K562 (cell line): ENCODE measurements at regions not wholly inside any gene's neighbourhood (a gene's known extent, or its start where the extent isn't known, plus 50 kb on each side); places are given as distances from the start of the nearest gene placed in this dataset.

Experiments used
- ATAC-seq: fragments of 200-7000 bp; cut with Tn5 transposase; 3 replicates; pipeline ENCODE4 v1.9.1; 2020; ENCODE audit warnings: moderate library complexity
- BruUV-seq: library from RNA; stranded (reverse); fragments of 400-500 nt; replicated peaks from 2 replicates; lab custom pipeline; 2021; lab: Mats Ljungman, UMichigan
- CTCF ChIA-PET: fragments of 300-600 bp; formaldehyde crosslinking; extraction: SDS; loops from one replicate; lab custom pipeline; 2021; ENCODE audit warnings: low intra/inter-chr PET ratio; lab: Yijun Ruan, JAX
- POLR2A ChIA-PET: fragments of 300-600, 350-650 bp; sonication (Branson Sonifier 250); formaldehyde crosslinking; extraction: SDS; loops from one replicate; lab custom pipeline; 2021; ENCODE audit warnings: antibody characterized with exemption, inconsistent platforms; lab: Yijun Ruan, JAX
- DNase-seq, 4 experiments: peaks; one replicate each; pipeline versions ENCODE4 v3.0.0 to v3.0.0-alpha.2; 2011 to 2018; ENCODE audit warnings: low spot score in 3 of 4, mixed read lengths in 3 of 4; ENCODE audit errors: extremely low read depth in 1 of 4
- FAIRE-seq: peaks from 2 replicates; lab custom pipeline; 2011; peaks lifted over from hg19 to GRCh38; lab: Jason Lieb, UNC
- H2AFZ ChIP-seq: 2 replicates; pipeline ENCODE4 v1.6.0; 2011; ENCODE audit warnings: low read depth, low read length, control low read depth, inconsistent platforms
- H3K27ac ChIP-seq: fragments of 200-600 bp; 3 replicates; pipeline ENCODE4 v1.8.0; 2011; ENCODE audit warnings: low read depth, mild to moderate bottlenecking, control low read depth, inconsistent platforms, low read length, moderate library complexity, mixed read lengths; ENCODE audit errors: extremely low read depth
- H3K27me3 ChIP-seq, 2 experiments: fragments of 300-600 bp in 1 of 2; 2 replicates in 1 of 2; 3 replicates in 1 of 2; pipeline versions ENCODE4 v1.6.0 to v1.8.0; 2011; ENCODE audit warnings: inconsistent platforms in 2 of 2, low read length in 2 of 2, mild to moderate bottlenecking in 1 of 2, mixed read lengths in 1 of 2, moderate library complexity in 1 of 2; ENCODE audit not compliant: control insufficient read depth in 2 of 2, insufficient read depth in 2 of 2
- H3K36me3 ChIP-seq: fragments of 300-600 bp; 3 replicates; pipeline ENCODE4 v1.8.0; 2011; ENCODE audit warnings: mild to moderate bottlenecking, low read length, inconsistent platforms; ENCODE audit not compliant: control insufficient read depth, insufficient read depth
- H3K4me1 ChIP-seq, 2 experiments: fragments of 200-600 bp in 1 of 2; replicated peaks in 1 of 2; 2 replicates in 1 of 2; 3 replicates in 1 of 2; pipeline versions ENCODE4 v1.5.1 to v1.8.0; 2011; ENCODE audit warnings: inconsistent platforms in 2 of 2, low read length in 2 of 2, mild to moderate bottlenecking in 1 of 2, mixed read lengths in 1 of 2, moderate library complexity in 1 of 2; ENCODE audit not compliant: control insufficient read depth in 2 of 2, insufficient read depth in 2 of 2
- H3K4me2 ChIP-seq: 2 replicates; pipeline ENCODE4 v1.6.1; 2011; ENCODE audit warnings: low read length, control low read depth, inconsistent platforms, mixed read lengths; ENCODE audit not compliant: insufficient read depth
- H3K4me3 ChIP-seq: fragments of 200-600 bp; sonication (generic), shearing (Covaris generic); 2 replicates; pipeline ENCODE4 v1.5.1; 2016; ENCODE audit warnings: control low read depth, inconsistent platforms
- H3K79me2 ChIP-seq: fragments of 200-600 bp; 3 replicates; pipeline ENCODE4 v1.8.0; 2011; ENCODE audit warnings: low read length, inconsistent platforms; ENCODE audit not compliant: control insufficient read depth, insufficient read depth
- H3K9ac ChIP-seq, 2 experiments: 2 replicates each; pipeline versions ENCODE4 v1.6.0 to v1.6.1; 2011; ENCODE audit warnings: low read depth in 2 of 2, low read length in 2 of 2, control low read depth in 1 of 2, inconsistent platforms in 1 of 2, mild to moderate bottlenecking in 1 of 2, mixed read lengths in 1 of 2; ENCODE audit not compliant: insufficient read depth in 1 of 2
- H3K9me1 ChIP-seq: one replicate; pipeline ENCODE4 v1.6.0; 2011; ENCODE audit warnings: inconsistent platforms, mild to moderate bottlenecking, low read length, moderate library complexity; ENCODE audit not compliant: control insufficient read depth, insufficient read depth
- H3K9me3 ChIP-seq: replicated peaks from 2 replicates; pipeline ENCODE4 v1.5.1; 2011; ENCODE audit warnings: low read depth, low read length, inconsistent platforms; ENCODE audit not compliant: control insufficient read depth, insufficient read depth
- H4K20me1 ChIP-seq: replicated peaks from 2 replicates; pipeline ENCODE4 v1.6.1; 2011; ENCODE audit warnings: low read length, inconsistent platforms, mixed read lengths; ENCODE audit not compliant: control insufficient read depth, insufficient read depth
- E2F1 ChIP-seq: sonication (generic); formaldehyde crosslinking; IDR thresholded peaks from 2 replicates; pipeline ENCODE4 v1.8.1; 2023; ENCODE audit warnings: mild to moderate bottlenecking, missing genetic modification reagents, moderate library complexity
- GABPB2 ChIP-seq: fragments of 250-450 bp; sonication (Bioruptor Pico); conservative IDR thresholded peaks from 2 replicates; pipeline ENCODE4 v1.5.1; 2021; ENCODE audit warnings: mild to moderate bottlenecking
- HDAC6 ChIP-seq: IDR thresholded peaks from 2 replicates; pipeline ENCODE4 v1.6.1; 2012; ENCODE audit warnings: low read depth, mild to moderate bottlenecking, control low read depth, inconsistent platforms, low read length, moderate library complexity
- PRDM10 ChIP-seq: fragments of 450-650 bp; IDR thresholded peaks from 2 replicates; pipeline ENCODE4 v1.6.1; 2018; ENCODE audit not compliant: partially characterized antibody
- SREBF1 ChIP-seq: fragments of 150-350 bp; IDR thresholded peaks from 2 replicates; pipeline ENCODE4 v1.6.1; 2014; ENCODE audit warnings: antibody characterized with exemption, low read depth, low read length, borderline replicate concordance
- USF1 ChIP-seq: sonication (generic); formaldehyde crosslinking; IDR thresholded peaks from 2 replicates; pipeline ENCODE4 v1.9.0; 2022; ENCODE audit warnings: mild to moderate bottlenecking, missing genetic modification reagents
- ZNF583 ChIP-seq: fragments of 250-450 bp; sonication (Bioruptor Pico); IDR thresholded peaks from 2 replicates; pipeline ENCODE4 v1.4.0; 2020
- WGBS: fragments of 100-300 bp; shearing (Covaris generic); methylation state at CpG from one replicate; pipeline ENCODE4 v1.1.6; 2016; ENCODE audit warnings: low coverage, mixed read lengths; ENCODE audit not compliant: insufficient coverage; ENCODE audit errors: missing lambda C conversion rate; 5-methylcytosine and 5-hydroxymethylcytosine counted together
- in situ Hi-C: fragments of 300-500 bp; cut with MboI; formaldehyde crosslinking; loops from 4 replicates; pipeline ENCODE4 v1.15.0; 2018; ENCODE audit warnings: inconsistent platforms, mixed read lengths
- intact Hi-C: fragments of 100-400 bp; cut with micrococcal nuclease; formaldehyde crosslinking; loops from 2 replicates; pipeline ENCODE4 v1.14.2; 2022

- TF ChIP-seq PRDM10 (no peak), E2F1 (CRISPR knock-in tag) (no peak), HDAC6 (no peak), USF1 (no peak)
Measured at GRCh38 chr18:79615091-79615490, 64.5 kb upstream of the CTDP1 start (continued).

GRCh38 chr18:79615586-79615985 lies 64.0 kb upstream of the CTDP1 start:
- H3K4me1 ChIP-seq = peaks cover 8 to 44% of the 10 kb centered on the region in 2 experiments; a peak in 4 of 5 replicates
- no TSS peak for BruUV-seq
- no peaks in the 10 kb centered on the region for H3K9me1 ChIP-seq
- FAIRE-seq = no peak
- H3K4me3 ChIP-seq = no peak overlapping the region
- intact Hi-C loops = no loop called here
- H3K9ac ChIP-seq = no peak overlapping the region
- no peak overlapping the region for H3K4me2 ChIP-seq
- H3K27ac ChIP-seq = no peak overlapping the region
- ChIA-PET POLR2A (no interaction called here), CTCF (no interaction called here)
- H3K36me3 ChIP-seq = no peaks in the 10 kb centered on the region
- ATAC-seq = no peak
- H3K27me3 ChIP-seq = peaks cover 0 to 14% of the 10 kb centered on the region in 2 experiments; a peak in 3 of 5 replicates
- DNase-seq = no peak
- TF ChIP-seq SREBF1 (no peak), GABPB2 (CRISPR knock-in tag) (no peak), ZNF583 (CRISPR knock-in tag) (no peak)
- in situ Hi-C loops = no loop called here
- H3K9me3 ChIP-seq = no peaks in the 10 kb centered on the region
- no peaks in the 10 kb centered on the region for H3K79me2 ChIP-seq
- no peaks in the 10 kb centered on the region for H4K20me1 ChIP-seq
- H2AFZ ChIP-seq = no peak overlapping the region
- 30% methylated on average over 7 of the region's 7 CpGs for WGBS
